GM23338 (cell line): ENCODE measurements at regions not wholly inside any gene's neighbourhood (a gene's known extent, or its start where the extent isn't known, plus 50 kb on each side); places are given as distances from the start of the nearest gene placed in this dataset.
"Not testable (repeated sequence)": the region's sequence is repeated elsewhere in the genome, so short reads cannot be mapped to it uniquely, and the experiment has no call there.

Experiments
- ATAC-seq: fragments of 200-7000 bp; cut with Tn5 transposase; 3 replicates; pipeline ENCODE4 v1.9.1; 2020
- DNase-seq: peaks from one replicate; pipeline ENCODE4 v3.0.0-alpha.2; 2015; ENCODE audit warnings: low spot score
- H2AFZ ChIP-seq: fragments of 200-600 bp; sonication (generic); 2 replicates; pipeline ENCODE4 v1.8.0; 2016; ENCODE audit warnings: antibody characterized with exemption, mild to moderate bottlenecking, moderate library complexity
- H3F3A ChIP-seq: fragments of 200-600 bp; sonication (generic); replicated peaks from 2 replicates; pipeline ENCODE4 v1.8.0; 2017; ENCODE audit warnings: antibody characterized with exemption, mixed run types, low read depth
- H3K27ac ChIP-seq: fragments of 200-600 bp; sonication (generic); 2 replicates; pipeline ENCODE4 v1.6.1; 2016; ENCODE audit warnings: low read depth
- H3K27me3 ChIP-seq: fragments of 200-600 bp; sonication (generic); 2 replicates; pipeline ENCODE4 v1.8.0; 2016; ENCODE audit warnings: mild to moderate bottlenecking, mixed run types, moderate library complexity; ENCODE audit not compliant: insufficient read depth
- H3K36me3 ChIP-seq: fragments of 200-600 bp; sonication (generic); 2 replicates; pipeline ENCODE4 v1.8.0; 2016; ENCODE audit warnings: mild to moderate bottlenecking; ENCODE audit not compliant: insufficient read depth
- H3K4me1 ChIP-seq: fragments of 200-600 bp; sonication (generic); 2 replicates; pipeline ENCODE4 v1.8.0; 2016; ENCODE audit warnings: mild to moderate bottlenecking, moderate library complexity; ENCODE audit not compliant: insufficient read depth
- H3K4me2 ChIP-seq: fragments of 200-600 bp; sonication (generic); 2 replicates; pipeline ENCODE4 v1.7.1; 2017; ENCODE audit warnings: mixed run types
- H3K4me3 ChIP-seq: fragments of 200-600 bp; sonication (generic); 2 replicates; pipeline ENCODE4 v1.6.1; 2016; ENCODE audit warnings: mixed run types
- H3K79me2 ChIP-seq: fragments of 200-600 bp; sonication (generic); replicated peaks from 2 replicates; pipeline ENCODE4 v1.8.0; 2017; ENCODE audit warnings: mild to moderate bottlenecking; ENCODE audit not compliant: insufficient read depth
- H3K9me2 ChIP-seq: fragments of 200-600 bp; sonication (generic); 2 replicates; pipeline ENCODE4 v1.8.0; 2017; ENCODE audit not compliant: insufficient read depth
- H4K20me1 ChIP-seq: fragments of 200-600 bp; sonication (generic); replicated peaks from 2 replicates; pipeline ENCODE4 v1.8.0; 2017; ENCODE audit warnings: mild to moderate bottlenecking; ENCODE audit not compliant: insufficient read depth
- H3K27ac Mint-ChIP-seq: 2 replicates; pipeline ENCODE4 v1.8.0; 2020; ENCODE audit warnings: inconsistent platforms, mild to moderate bottlenecking, moderate library complexity, mixed read lengths
- H3K27me3 Mint-ChIP-seq: 3 replicates; pipeline ENCODE4 v1.8.0; 2022; ENCODE audit warnings: low read depth, mild to moderate bottlenecking, moderate library complexity, mixed read lengths, inconsistent platforms; ENCODE audit not compliant: insufficient read depth, poor library complexity
- H3K36me3 Mint-ChIP-seq: 3 replicates; pipeline ENCODE4 v1.8.0; 2021; ENCODE audit warnings: low read depth, mild to moderate bottlenecking, inconsistent platforms, moderate library complexity, mixed read lengths
- H3K4me1 Mint-ChIP-seq: 3 replicates; pipeline ENCODE4 v1.8.0; 2020; ENCODE audit warnings: mild to moderate bottlenecking, inconsistent platforms, mixed read lengths
- H3K4me3 Mint-ChIP-seq: 3 replicates; pipeline ENCODE4 v1.8.0; 2021; ENCODE audit warnings: moderate library complexity, mild to moderate bottlenecking, inconsistent platforms, mixed read lengths
- H3K9me3 Mint-ChIP-seq: 3 replicates; pipeline ENCODE4 v1.8.0; 2020; ENCODE audit warnings: moderate library complexity, mild to moderate bottlenecking, inconsistent platforms, mixed read lengths

GRCh38 chr21:5697733-5698560 is 4823.4 kb upstream of the TPTE start:
- not testable (repeated sequence) for H3K9me3 Mint-ChIP-seq, H4K20me1 ChIP-seq, H3K27me3 Mint-ChIP-seq, H3K4me3 Mint-ChIP-seq, H3K9me2 ChIP-seq, H3K27me3 ChIP-seq, H3K27ac ChIP-seq, DNase-seq, H3K27ac Mint-ChIP-seq, H3K4me2 ChIP-seq, H3K36me3 ChIP-seq, H3K4me1 ChIP-seq, H2AFZ ChIP-seq, H3F3A ChIP-seq, H3K4me3 ChIP-seq, H3K79me2 ChIP-seq, H3K36me3 Mint-ChIP-seq, H3K4me1 Mint-ChIP-seq
- ATAC-seq, result peak; percentile 84
